H9 (cell line): ENCODE measurements at regions not wholly inside any gene's neighbourhood (a gene's known extent, or its start where the extent isn't known, plus 50 kb on each side); places are given as distances from the start of the nearest gene placed in this dataset.

Source experiments
- DNase-seq: peaks from one replicate; pipeline ENCODE4 v3.0.0-alpha.2; 2017
- H2AFZ ChIP-seq: one replicate; pipeline ENCODE4 v1.6.1; 2013; ENCODE audit warnings: mild to moderate bottlenecking, low read length, control low read depth, moderate library complexity
- H2AK5ac ChIP-seq: 2 replicates; pipeline ENCODE4 v1.6.1; 2013; ENCODE audit warnings: low read length, control low read depth, mixed read lengths; ENCODE audit not compliant: insufficient read length
- H2BK120ac ChIP-seq: one replicate; pipeline ENCODE4 v1.6.1; 2013; ENCODE audit warnings: low read depth, mild to moderate bottlenecking, low read length, control low read depth, inconsistent platforms; ENCODE audit not compliant: poor library complexity, severe bottlenecking
- H2BK12ac ChIP-seq: 2 replicates; pipeline ENCODE4 v1.6.1; 2013; ENCODE audit warnings: low read length, control low read depth, mixed read lengths, low read depth; ENCODE audit not compliant: insufficient read length
- H2BK15ac ChIP-seq: 2 replicates; pipeline ENCODE4 v1.6.1; 2013; ENCODE audit warnings: low read depth, low read length, control low read depth
- H2BK20ac ChIP-seq: one replicate; pipeline ENCODE4 v1.6.1; 2013; ENCODE audit warnings: low read depth, mild to moderate bottlenecking, low read length, control low read depth, inconsistent platforms; ENCODE audit not compliant: poor library complexity, severe bottlenecking
- H2BK5ac ChIP-seq: 2 replicates; pipeline ENCODE4 v1.6.1; 2013; ENCODE audit warnings: low read length, control low read depth, mixed read lengths; ENCODE audit not compliant: insufficient read length
- H3K14ac ChIP-seq: 2 replicates; pipeline ENCODE4 v1.6.1; 2013; ENCODE audit warnings: low read length, control low read depth; ENCODE audit not compliant: insufficient read depth
- H3K18ac ChIP-seq: 2 replicates; pipeline ENCODE4 v1.6.1; 2013; ENCODE audit warnings: low read depth, mild to moderate bottlenecking, mixed read lengths, low read length, control low read depth; ENCODE audit not compliant: insufficient read length
- H3K23ac ChIP-seq: 2 replicates; pipeline ENCODE4 v1.6.1; 2013; ENCODE audit warnings: low read length, control low read depth, mixed read lengths, low read depth; ENCODE audit not compliant: insufficient read length
- H3K23me2 ChIP-seq: 2 replicates; pipeline ENCODE4 v1.6.1; 2013; ENCODE audit warnings: low read depth, mild to moderate bottlenecking, mixed read lengths, low read length, control low read depth; ENCODE audit not compliant: insufficient read length, poor library complexity, severe bottlenecking
- H3K27ac ChIP-seq: 2 replicates; pipeline ENCODE4 v1.5.1; 2013; ENCODE audit warnings: low read length, control low read depth, mixed read lengths, low read depth; ENCODE audit not compliant: insufficient read length
- H3K27me3 ChIP-seq: 2 replicates; pipeline ENCODE4 v1.6.1; 2013; ENCODE audit warnings: low read length, control low read depth, inconsistent platforms; ENCODE audit not compliant: insufficient read depth
- H3K4ac ChIP-seq: 2 replicates; pipeline ENCODE4 v1.6.1; 2013; ENCODE audit warnings: low read depth, mild to moderate bottlenecking, control low read depth, inconsistent platforms, low read length, moderate library complexity
- H3K4me1 ChIP-seq: 2 replicates; pipeline ENCODE4 v1.6.1; 2013; ENCODE audit warnings: low read length, control low read depth, inconsistent platforms; ENCODE audit not compliant: insufficient read depth
- H3K4me2 ChIP-seq: 2 replicates; pipeline ENCODE4 v1.6.1; 2013; ENCODE audit warnings: low read length, control low read depth, mixed read lengths; ENCODE audit not compliant: insufficient read length, insufficient read depth
- H3K56ac ChIP-seq: 2 replicates; pipeline ENCODE4 v1.6.1; 2013; ENCODE audit warnings: low read depth, mild to moderate bottlenecking, mixed read lengths, low read length, control low read depth; ENCODE audit not compliant: insufficient read length
- H3K79me1 ChIP-seq: 2 replicates; pipeline ENCODE4 v1.6.1; 2013; ENCODE audit warnings: low read depth, mild to moderate bottlenecking, moderate library complexity, low read length, control low read depth, inconsistent platforms; ENCODE audit not compliant: insufficient read depth, poor library complexity, severe bottlenecking
- H3K79me2 ChIP-seq: 2 replicates; pipeline ENCODE4 v1.6.1; 2013; ENCODE audit warnings: low read length, control low read depth, inconsistent platforms; ENCODE audit not compliant: insufficient read depth
- H3K9ac ChIP-seq: 2 replicates; pipeline ENCODE4 v1.6.1; 2013; ENCODE audit warnings: low read length, control low read depth, mixed read lengths; ENCODE audit not compliant: insufficient read length; ENCODE audit errors: extremely low read depth
- H3K9me3 ChIP-seq: one replicate; pipeline ENCODE4 v1.6.1; 2013; ENCODE audit warnings: low read depth, low read length, inconsistent platforms; ENCODE audit not compliant: control insufficient read depth
- H3T11ph ChIP-seq: one replicate; pipeline ENCODE4 v1.6.1; 2013; ENCODE audit warnings: mild to moderate bottlenecking, low read length, control low read depth, inconsistent platforms
- H4K20me1 ChIP-seq: one replicate; pipeline ENCODE4 v1.6.1; 2013; ENCODE audit not compliant: control insufficient read depth, insufficient read length, insufficient read depth
- H4K5ac ChIP-seq: 2 replicates; pipeline ENCODE4 v1.6.1; 2013; ENCODE audit warnings: low read depth, mild to moderate bottlenecking, mixed read lengths, low read length, control low read depth; ENCODE audit not compliant: insufficient read length
- H4K8ac ChIP-seq: replicated peaks from 2 replicates; pipeline ENCODE4 v1.6.1; 2013; ENCODE audit warnings: low read length, control low read depth, mixed read lengths, low read depth; ENCODE audit not compliant: insufficient read length
- H4K91ac ChIP-seq: 2 replicates; pipeline ENCODE4 v1.6.1; 2013; ENCODE audit warnings: low read depth, mild to moderate bottlenecking, moderate library complexity, mixed read lengths, low read length, control low read depth; ENCODE audit not compliant: insufficient read length
- H3K27ac Mint-ChIP-seq, 3 experiments: 2 replicates in 2 of 3; 3 replicates in 1 of 3; pipeline ENCODE4 v1.8.0; 2020 to 2021; ENCODE audit warnings: mixed read lengths in 3 of 3, mild to moderate bottlenecking in 1 of 3, moderate library complexity in 1 of 3
- H3K27me3 Mint-ChIP-seq: 2 replicates; pipeline ENCODE4 v1.8.0; 2021; ENCODE audit warnings: low read depth, mild to moderate bottlenecking, moderate library complexity, mixed read lengths
- H3K36me3 Mint-ChIP-seq, 3 experiments: 2 replicates in 2 of 3; 3 replicates in 1 of 3; pipeline ENCODE4 v1.8.0; 2020 to 2021; ENCODE audit warnings: low read depth in 3 of 3, mixed read lengths in 3 of 3; ENCODE audit not compliant: insufficient read depth in 1 of 3
- H3K4me1 Mint-ChIP-seq, 2 experiments: 2 replicates each; pipeline ENCODE4 v1.8.0; 2020; ENCODE audit warnings: mixed read lengths in 2 of 2
- H3K4me3 Mint-ChIP-seq, 2 experiments: 2 replicates in 1 of 2; 3 replicates in 1 of 2; pipeline ENCODE4 v1.8.0; 2020 to 2021; ENCODE audit warnings: mild to moderate bottlenecking in 2 of 2, mixed read lengths in 2 of 2, moderate library complexity in 1 of 2
- H3K9me3 Mint-ChIP-seq, 2 experiments: 2 replicates in 1 of 2; 3 replicates in 1 of 2; pipeline ENCODE4 v1.8.0; 2020; ENCODE audit warnings: mild to moderate bottlenecking in 2 of 2, mixed read lengths in 2 of 2, moderate library complexity in 1 of 2
- CTCF ChIP-seq: fragments of 200-600 bp; sonication (generic); conservative IDR thresholded peaks from 3 replicates; pipeline ENCODE4 v1.8.0; 2021; ENCODE audit warnings: antibody characterized with exemption, mild to moderate bottlenecking
- WGBS: extraction: QIAGEN DNeasy Blood & Tissue Kit; methylation state at CpG from one replicate; pipeline ENCODE4 v1.1.7; 2013; ENCODE audit warnings: missing lambda C conversion rate, low lambda C conversion rate, mixed read lengths; ENCODE audit not compliant: insufficient read length; ENCODE audit errors: extremely low coverage; 5-methylcytosine and 5-hydroxymethylcytosine counted together

GRCh38 chr7:156470399-156471320 lies 169.9 kb upstream of the RNF32 start:
- no peak overlapping the region for H3T11ph ChIP-seq
- H2BK15ac ChIP-seq, result no peak overlapping the region
- no peak overlapping the region for H3K56ac ChIP-seq
- no peak overlapping the region for H2BK20ac ChIP-seq
- no peaks in the 10 kb centered on the region for H3K23me2 ChIP-seq
- H3K9ac ChIP-seq, result no peak overlapping the region
- H4K91ac ChIP-seq, result no peak overlapping the region
- no peak overlapping the region for H2BK5ac ChIP-seq
- no peak overlapping the region for H3K23ac ChIP-seq
- H3K9me3 Mint-ChIP-seq, result no peaks in the 10 kb centered on the region
- no peaks in the 10 kb centered on the region for H3K9me3 ChIP-seq
- no peaks in the 10 kb centered on the region for H3K4me1 ChIP-seq
- no peak overlapping the region for H3K4me2 ChIP-seq
- no peak overlapping the region for H2BK120ac ChIP-seq
- peaks cover 0 to 2% (median 0%) of the 10 kb centered on the region in 3 experiments; a peak in 1 of 7 replicates for H3K36me3 Mint-ChIP-seq
- no peaks in the 10 kb centered on the region; the same call in 1 of the 2 replicates for H3K27me3 Mint-ChIP-seq
- 0 out of 2 replicates have a peak overlapping the region, but pooled peaks have one; percentile 32 for H3K14ac ChIP-seq
- no peak overlapping the region for H3K18ac ChIP-seq
- no peaks in the 10 kb centered on the region for H3K79me2 ChIP-seq
- H3K27ac Mint-ChIP-seq, result no peak overlapping the region; a peak in 1 of 7 replicates
- H3K4ac ChIP-seq, result no peak overlapping the region
- no peak for TF ChIP-seq CTCF
- no peak overlapping the region for H2BK12ac ChIP-seq
- no peaks in the 10 kb centered on the region for H4K20me1 ChIP-seq
- H2AK5ac ChIP-seq, result no peak overlapping the region
- no peaks in the 10 kb centered on the region for H3K79me1 ChIP-seq
- H3K27me3 ChIP-seq, result no peaks in the 10 kb centered on the region
- no peak overlapping the region for H2AFZ ChIP-seq
- no CpG with 5 or more reads among the region's 32 CpGs for WGBS
- no peak overlapping the region for H3K4me3 Mint-ChIP-seq
- H3K27ac ChIP-seq, result no peak overlapping the region
- DNase-seq, result peak; percentile 57
- H4K5ac ChIP-seq, result no peak overlapping the region
- H4K8ac ChIP-seq, result no peak overlapping the region
- peaks cover 7 to 9% of the 10 kb centered on the region in 2 experiments for H3K4me1 Mint-ChIP-seq
